HL-60 (cell line): ENCODE measurements at regions not wholly inside any gene's neighbourhood (a gene's known extent, or its start where the extent isn't known, plus 50 kb on each side); places are given as distances from the start of the nearest gene placed in this dataset.

Experiments
- DNase-seq, 2 experiments: peaks; one replicate each; pipeline ENCODE4 v3.0.0-alpha.2; 2010 to 2020; ENCODE audit warnings: low read depth in 1 of 2, low spot score in 1 of 2
- H3K27ac ChIP-seq: fragments of 250-450 bp; sonication (Bioruptor Pico); replicated peaks from 2 replicates; pipeline ENCODE4 v1.5.1; 2020; ENCODE audit warnings: mild to moderate bottlenecking, moderate library complexity
- H3K27me3 ChIP-seq: fragments of 250-450 bp; sonication (Bioruptor Pico); 2 replicates; pipeline ENCODE4 v1.5.1; 2021; ENCODE audit warnings: mild to moderate bottlenecking, moderate library complexity; ENCODE audit not compliant: insufficient read depth, poor library complexity, severe bottlenecking
- H3K4me3 ChIP-seq: replicated peaks from 2 replicates; pipeline ENCODE4 v1.5.1; 2011; ENCODE audit warnings: mild to moderate bottlenecking, control low read depth, low read length; ENCODE audit not compliant: insufficient read depth
- CTCF ChIP-seq: IDR thresholded peaks from one replicate; pipeline ENCODE4 v1.5.1; 2011; ENCODE audit warnings: low read length, control low read depth, inconsistent platforms; ENCODE audit not compliant: insufficient read depth
- GABPA ChIP-seq: IDR thresholded peaks from 2 replicates; pipeline ENCODE4 v1.6.1; 2012; ENCODE audit warnings: low read depth
- POLR2AphosphoS5 ChIP-seq: IDR thresholded peaks from 2 replicates; pipeline ENCODE4 v1.6.1; 2012; ENCODE audit warnings: low read depth
- REST ChIP-seq: IDR thresholded peaks from 2 replicates; pipeline ENCODE4 v1.6.1; 2012; ENCODE audit warnings: low read depth; ENCODE audit not compliant: insufficient replicate concordance
- SPI1 ChIP-seq: IDR thresholded peaks from 2 replicates; pipeline ENCODE4 v1.6.1; 2012; ENCODE audit warnings: low read depth, mild to moderate bottlenecking, borderline replicate concordance

GRCh38 chr3:101143012-101143411, 149.8 kb upstream of the ABI3BP start:
- H3K4me3 ChIP-seq, result no peak overlapping the region
- no peaks in the 10 kb centered on the region for H3K27me3 ChIP-seq
- DNase-seq, result no peak
- no peak overlapping the region for H3K27ac ChIP-seq
- TF ChIP-seq GABPA, result no peak
- TF ChIP-seq REST, result no peak
- no peak for TF ChIP-seq CTCF
- no peak for TF ChIP-seq POLR2AphosphoS5
- TF ChIP-seq SPI1, result no peak

GRCh38 chr3:101142160-101142559, 148.9 kb upstream of the ABI3BP start:
- no peak for DNase-seq
- TF ChIP-seq REST (no peak), CTCF (no peak), GABPA (no peak), SPI1 (no peak), POLR2AphosphoS5 (no peak)
- Histone ChIP-seq H3K4me3 (no peak overlapping the region), H3K27ac (no peak overlapping the region), H3K27me3 (no peaks in the 10 kb centered on the region)

GRCh38 chr3:101141135-101141534, 147.9 kb upstream of the ABI3BP start:
- H3K27ac ChIP-seq, result no peak overlapping the region
- no peaks in the 10 kb centered on the region for H3K27me3 ChIP-seq
- DNase-seq, result no peak
- H3K4me3 ChIP-seq, result no peak overlapping the region
- no peak for TF ChIP-seq POLR2AphosphoS5
- no peak for TF ChIP-seq REST
- no peak for TF ChIP-seq GABPA
- no peak for TF ChIP-seq SPI1
- TF ChIP-seq CTCF, result no peak
